Panc1 (cell line): ENCODE measurements at regions not wholly inside any gene's neighbourhood (a gene's known extent, or its start where the extent isn't known, plus 50 kb on each side); places are given as distances from the start of the nearest gene placed in this dataset.

Experiments used
- ATAC-seq: fragments of 200-7000 bp; cut with Tn5 transposase; 2 replicates; pipeline ENCODE4 v1.9.1; 2020; ENCODE audit warnings: mild to moderate bottlenecking, moderate library complexity
- BruUV-seq: library from RNA; stranded (reverse); fragments of 400-500 nt; replicated peaks from 2 replicates; lab custom pipeline; 2021; lab: Mats Ljungman, UMichigan
- CTCF ChIA-PET: fragments of 300-600 bp; sonication (Branson Sonifier 250); formaldehyde crosslinking; loops from one replicate; lab custom pipeline; 2022; ENCODE audit warnings: antibody characterized with exemption; lab: Charles Lee
- POLR2A ChIA-PET: fragments of 300-600 bp; sonication (Branson Sonifier 250); formaldehyde crosslinking; loops from one replicate; lab custom pipeline; 2022; ENCODE audit warnings: antibody characterized with exemption; lab: Charles Lee
- DNase-seq: peaks from one replicate; pipeline ENCODE4 v3.0.0-alpha.2; 2010; ENCODE audit warnings: low read depth, low spot score
- H3K27ac ChIP-seq: 2 replicates; pipeline ENCODE4 v1.5.1; 2011; ENCODE audit warnings: mild to moderate bottlenecking, low read length, inconsistent platforms
- H3K27me3 ChIP-seq: fragments of 200-500 bp; sonication (Bioruptor generic); 2 replicates; pipeline ENCODE4 v1.6.0; 2014; ENCODE audit warnings: low read length, inconsistent platforms; ENCODE audit not compliant: control insufficient read depth, insufficient read depth
- H3K36me3 ChIP-seq: fragments of 200-500 bp; sonication (Bioruptor generic); 2 replicates; pipeline ENCODE4 v1.5.1; 2014; ENCODE audit warnings: inconsistent platforms, mild to moderate bottlenecking, low read length, moderate library complexity; ENCODE audit not compliant: control insufficient read depth, insufficient read depth
- H3K4me1 ChIP-seq: 2 replicates; pipeline ENCODE4 v1.5.1; 2011; ENCODE audit warnings: inconsistent platforms, mild to moderate bottlenecking, low read length, moderate library complexity; ENCODE audit not compliant: control insufficient read depth, insufficient read depth
- H3K4me3 ChIP-seq, 2 experiments: 2 replicates each; pipeline ENCODE4 v1.5.1; 2011 to 2012; ENCODE audit warnings: low read depth in 2 of 2, low read length in 2 of 2, mild to moderate bottlenecking in 2 of 2, inconsistent platforms in 1 of 2, moderate library complexity in 1 of 2
- H3K9me3 ChIP-seq: fragments of 200-500 bp; sonication (Bioruptor generic); 2 replicates; pipeline ENCODE4 v1.5.1; 2014; ENCODE audit warnings: low read depth, mild to moderate bottlenecking, inconsistent platforms, low read length, moderate library complexity; ENCODE audit not compliant: control insufficient read depth, insufficient read depth
- POLR2AphosphoS5 ChIP-seq: IDR thresholded peaks from 2 replicates; pipeline ENCODE4 v1.6.1; 2012; ENCODE audit warnings: mild to moderate bottlenecking, low read depth, low read length, moderate library complexity
- REST ChIP-seq, 2 experiments: IDR thresholded peaks; 2 replicates each; pipeline ENCODE4 v1.6.1; 2011 to 2012; ENCODE audit warnings: low read depth in 2 of 2, control low read depth in 1 of 2, low read length in 1 of 2, mild to moderate bottlenecking in 1 of 2, moderate library complexity in 1 of 2; ENCODE audit not compliant: insufficient read depth in 1 of 2
- SIN3A ChIP-seq: IDR thresholded peaks from 2 replicates; pipeline ENCODE4 v1.6.1; 2012; ENCODE audit warnings: low read depth, mild to moderate bottlenecking, low read length, moderate library complexity, borderline replicate concordance; ENCODE audit not compliant: insufficient read depth
- TCF7L2 ChIP-seq: IDR thresholded peaks from 2 replicates; pipeline ENCODE4 v1.6.1; 2011; ENCODE audit warnings: mild to moderate bottlenecking, low read depth, low read length, inconsistent platforms
- in situ Hi-C: cut with HindIII; loops from 2 replicates; pipeline ENCODE4 v1.10.0; 2016; ENCODE audit warnings: low sequenced_read_pairs, low pct_unique_long_range_greater_than_20kb
- intact Hi-C: fragments of 100-400 bp; cut with micrococcal nuclease; formaldehyde crosslinking; loops from one replicate; pipeline ENCODE4 v1.10.0; 2022; ENCODE audit not compliant: unreplicated experiment
- TF ChIP-seq, protein P1 (sequence below): fragments of 450-650 bp; IDR thresholded peaks from 2 replicates; pipeline ENCODE4 v1.5.1; 2017; ENCODE audit warnings: mild to moderate bottlenecking

- Histone ChIP-seq H3K4me3 (no peak overlapping the region), H3K27me3 (peaks cover 4% of the 10 kb centered on the region; the same call in 1 of the 2 replicates), H3K27ac (no peak overlapping the region), H3K9me3 (no peaks in the 10 kb centered on the region), H3K36me3 (no peaks in the 10 kb centered on the region), H3K4me1 (no peaks in the 10 kb centered on the region)
- ATAC-seq: no peak
- TF ChIP-seq REST (IDR thresholded peaks at IDR 0.05; ENCODE audit: insufficient read depth in 1 of 2, low read depth in 2 of 2, low read length in 1 of 2) (no peak), POLR2AphosphoS5 (no peak), SIN3A (no peak), TCF7L2 (no peak)
- TF ChIP-seq, protein P1, sequence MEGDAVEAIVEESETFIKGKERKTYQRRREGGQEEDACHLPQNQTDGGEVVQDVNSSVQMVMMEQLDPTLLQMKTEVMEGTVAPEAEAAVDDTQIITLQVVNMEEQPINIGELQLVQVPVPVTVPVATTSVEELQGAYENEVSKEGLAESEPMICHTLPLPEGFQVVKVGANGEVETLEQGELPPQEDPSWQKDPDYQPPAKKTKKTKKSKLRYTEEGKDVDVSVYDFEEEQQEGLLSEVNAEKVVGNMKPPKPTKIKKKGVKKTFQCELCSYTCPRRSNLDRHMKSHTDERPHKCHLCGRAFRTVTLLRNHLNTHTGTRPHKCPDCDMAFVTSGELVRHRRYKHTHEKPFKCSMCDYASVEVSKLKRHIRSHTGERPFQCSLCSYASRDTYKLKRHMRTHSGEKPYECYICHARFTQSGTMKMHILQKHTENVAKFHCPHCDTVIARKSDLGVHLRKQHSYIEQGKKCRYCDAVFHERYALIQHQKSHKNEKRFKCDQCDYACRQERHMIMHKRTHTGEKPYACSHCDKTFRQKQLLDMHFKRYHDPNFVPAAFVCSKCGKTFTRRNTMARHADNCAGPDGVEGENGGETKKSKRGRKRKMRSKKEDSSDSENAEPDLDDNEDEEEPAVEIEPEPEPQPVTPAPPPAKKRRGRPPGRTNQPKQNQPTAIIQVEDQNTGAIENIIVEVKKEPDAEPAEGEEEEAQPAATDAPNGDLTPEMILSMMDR: no peak
- intact Hi-C loops (no loop called here), in situ Hi-C loops (no loop called here)
- BruUV-seq: no TSS peak
- ChIA-PET CTCF (no interaction called here), POLR2A (no interaction called here)
- DNase-seq: no peak
These were observed 445.3 kb upstream of the CCL2 start for GRCh38 chr17:33809748-33810147.

DNA sequence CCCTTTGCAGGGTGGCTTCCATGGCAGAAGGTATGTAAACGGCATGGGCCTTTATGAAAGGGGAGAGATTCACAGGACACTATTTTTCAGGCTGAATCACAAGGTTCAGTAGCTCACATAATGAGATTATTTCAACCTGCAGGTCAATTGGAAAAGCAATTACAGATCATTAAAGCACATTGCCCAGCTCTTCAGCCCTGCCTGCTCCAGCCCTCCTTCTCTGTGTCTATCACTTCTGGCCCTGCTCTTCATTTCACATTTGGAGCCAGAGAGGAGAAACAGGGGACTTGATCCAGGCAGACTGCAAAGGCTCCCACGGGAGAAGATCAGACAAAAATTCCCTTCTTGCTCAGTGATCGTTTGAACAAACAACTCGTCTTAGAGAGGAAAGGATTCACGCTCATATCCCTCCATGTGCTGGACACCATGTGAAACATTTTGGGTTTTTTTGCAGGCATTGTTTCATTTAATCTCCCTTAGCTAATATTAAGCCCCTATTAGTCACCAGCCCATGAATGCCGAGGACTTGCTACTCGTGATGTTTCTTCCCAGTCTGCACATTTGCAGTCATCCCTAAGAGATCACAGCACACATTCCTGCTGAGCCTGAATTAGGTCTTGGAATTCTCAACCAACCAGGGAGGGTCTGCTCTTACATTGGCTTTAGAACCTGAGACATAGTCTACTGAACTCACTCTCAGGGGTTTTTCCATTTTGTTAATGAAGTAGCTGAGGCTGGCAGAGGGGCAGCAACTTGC, 443.9 kb upstream of the CCL2 start:
- TF ChIP-seq REST (IDR thresholded peaks at IDR 0.05; ENCODE audit: insufficient read depth in 1 of 2, low read depth in 2 of 2, low read length in 1 of 2): no peak
- TF ChIP-seq TCF7L2: no peak
- TF ChIP-seq, protein P1: no peak
- no peak for TF ChIP-seq POLR2AphosphoS5
- no peak for TF ChIP-seq SIN3A
- BruUV-seq: no TSS peak
- Histone ChIP-seq H3K36me3 (no peaks in the 10 kb centered on the region), H3K4me1 (no peaks in the 10 kb centered on the region), H3K27me3 (peaks cover 3% of the 10 kb centered on the region; the same call in 1 of the 2 replicates), H3K9me3 (no peaks in the 10 kb centered on the region), H3K4me3 (no peak overlapping the region), H3K27ac (no peak overlapping the region)
- in situ Hi-C loops: no loop called here
- intact Hi-C loops: no loop called here
- CTCF ChIA-PET: no interaction called here
- ATAC-seq (no peak), DNase-seq (no peak)
- POLR2A ChIA-PET: no interaction called here
